Activated CD8-positive, alpha-beta T cell treated with anti-CD3 and anti-CD28 coated beads for 36 hours (primary cell): ENCODE measurements at regions not wholly inside any gene's neighbourhood (a gene's known extent, or its start where the extent isn't known, plus 50 kb on each side); places are given as distances from the start of the nearest gene placed in this dataset.

Experiments used
- ATAC-seq: fragments of 200-7000 bp; cut with Tn5 transposase; one replicate; pipeline ENCODE4 v1.10.0; 2021; ENCODE audit warnings: mild to moderate bottlenecking, moderate library complexity
- CTCF ChIA-PET: fragments of 350-600 bp; sonication (Branson Sonifier 250); formaldehyde crosslinking; loops from one replicate; lab custom pipeline; 2021; ENCODE audit warnings: antibody characterized with exemption; lab: Charles Lee
- POLR2A ChIA-PET: fragments of 350-600 bp; sonication (Branson Sonifier 250); formaldehyde crosslinking; loops from one replicate; lab custom pipeline; 2021; ENCODE audit warnings: antibody characterized with exemption; lab: Charles Lee
- DNase-seq: peaks from one replicate; pipeline ENCODE4 v3.0.0-alpha.2; 2020
- H3K27ac Mint-ChIP-seq: one replicate; pipeline ENCODE4 v1.8.0; 2021; ENCODE audit warnings: mild to moderate bottlenecking, mixed read lengths
- H3K27me3 Mint-ChIP-seq: one replicate; pipeline ENCODE4 v1.8.0; 2021; ENCODE audit warnings: mixed read lengths
- H3K36me3 Mint-ChIP-seq: one replicate; pipeline ENCODE4 v1.8.0; 2021; ENCODE audit warnings: low read depth, mixed read lengths
- H3K4me1 Mint-ChIP-seq: one replicate; pipeline ENCODE4 v1.8.0; 2021; ENCODE audit warnings: low read depth, mixed read lengths
- H3K4me3 Mint-ChIP-seq: one replicate; pipeline ENCODE4 v1.8.0; 2021; ENCODE audit warnings: mild to moderate bottlenecking, moderate library complexity, mixed read lengths
- H3K9me3 Mint-ChIP-seq: one replicate; pipeline ENCODE4 v1.8.0; 2021; ENCODE audit warnings: mixed read lengths
- CTCF ChIP-seq: fragments of 200-600 bp; IDR thresholded peaks from one replicate; pipeline ENCODE4 v1.8.0; 2022; ENCODE audit warnings: antibody characterized with exemption, mild to moderate bottlenecking
- intact Hi-C: fragments of 100-400 bp; cut with micrococcal nuclease; formaldehyde crosslinking; loops from one replicate; pipeline ENCODE4 v1.10.0; 2022

GRCh38 chr4:43983610-43984009, 465.0 kb downstream of the KCTD8 start:
- Mint-ChIP-seq H3K27me3 (no peaks in the 10 kb centered on the region), H3K4me3 (no peak overlapping the region), H3K36me3 (no peaks in the 10 kb centered on the region), H3K27ac (no peak overlapping the region), H3K4me1 (no peaks in the 10 kb centered on the region), H3K9me3 (peaks cover 2% of the 10 kb centered on the region)
- intact Hi-C loops, result no loop called here
- POLR2A ChIA-PET, result no interaction called here
- CTCF ChIA-PET, result no interaction called here
- DNase-seq (no peak), ATAC-seq (no peak)
- TF ChIP-seq CTCF, result no peak

- intact Hi-C loops, result no loop called here
- Mint-ChIP-seq H3K4me3 (no peak overlapping the region), H3K27ac (no peak overlapping the region), H3K4me1 (no peaks in the 10 kb centered on the region), H3K27me3 (no peaks in the 10 kb centered on the region), H3K9me3 (no peaks in the 10 kb centered on the region), H3K36me3 (no peaks in the 10 kb centered on the region)
- TF ChIP-seq CTCF, result no peak
- CTCF ChIA-PET, result no interaction called here
- DNase-seq (no peak), ATAC-seq (no peak)
- POLR2A ChIA-PET, result interaction anchor here (0.6 kb wide), 1 partner anchor 717 kb away, joined by 3 read pairs; no protein-coding TSS in a partner anchor
These were observed 461.2 kb downstream of the KCTD8 start for GRCh38 chr4:43987331-43987944.

DNA sequence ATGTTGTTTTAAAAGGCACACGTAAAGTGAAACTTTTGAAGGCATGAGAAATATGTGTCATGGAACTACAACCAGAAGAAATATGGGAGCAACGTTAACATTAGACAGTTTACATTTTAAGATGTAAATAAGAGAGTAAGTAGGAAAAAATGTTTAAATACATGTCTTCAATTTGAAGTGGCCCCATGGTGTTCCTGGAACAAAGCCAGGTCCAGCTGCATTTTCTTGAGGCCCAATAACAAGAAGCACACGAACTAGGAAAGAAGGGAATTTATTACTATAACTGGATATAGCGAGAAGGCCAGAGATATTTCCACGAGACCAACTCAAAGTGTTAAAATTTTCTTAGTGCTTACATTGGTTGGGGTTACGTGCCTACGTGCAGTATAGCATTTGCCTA, 458.1 kb downstream of the KCTD8 start:
- Mint-ChIP-seq H3K27me3 (no peaks in the 10 kb centered on the region), H3K36me3 (no peaks in the 10 kb centered on the region), H3K4me3 (no peak overlapping the region), H3K27ac (no peak overlapping the region), H3K9me3 (no peaks in the 10 kb centered on the region), H3K4me1 (no peaks in the 10 kb centered on the region)
- TF ChIP-seq CTCF, result no peak
- intact Hi-C loops, result no loop called here
- DNase-seq (no peak), ATAC-seq (no peak)
- ChIA-PET CTCF (no interaction called here), POLR2A (no interaction called here)

DNA sequence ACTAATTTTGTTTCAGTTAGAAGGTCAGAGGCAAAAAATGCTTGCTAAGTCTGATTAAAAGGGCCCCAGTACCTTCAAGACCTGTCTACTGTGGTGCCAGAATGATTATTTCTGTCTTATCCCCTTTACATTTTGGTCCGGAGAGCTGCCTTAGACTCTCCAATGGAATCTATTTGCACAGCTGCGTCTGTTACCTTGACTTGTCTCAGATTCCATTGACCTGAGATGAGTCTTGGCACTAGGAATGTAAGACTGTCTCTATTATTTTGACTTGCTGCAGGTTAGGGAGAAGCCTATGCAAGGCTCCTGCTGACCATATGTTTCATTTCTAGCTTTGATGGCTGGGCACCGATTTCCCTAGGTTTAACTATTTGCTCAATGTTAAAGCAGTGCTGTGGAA, 457.6 kb downstream of the KCTD8 start:
- TF ChIP-seq CTCF, result no peak
- Mint-ChIP-seq H3K27ac (no peak overlapping the region), H3K9me3 (no peaks in the 10 kb centered on the region), H3K4me1 (no peaks in the 10 kb centered on the region), H3K27me3 (no peaks in the 10 kb centered on the region), H3K36me3 (no peaks in the 10 kb centered on the region), H3K4me3 (no peak overlapping the region)
- no peak for ATAC-seq
- DNase-seq, result no peak
- ChIA-PET CTCF (no interaction called here), POLR2A (no interaction called here)
- intact Hi-C loops, result no loop called here

GRCh38 chr4:43992552-43992951, 456.1 kb downstream of the KCTD8 start:
- no peak overlapping the region for H3K27ac Mint-ChIP-seq
- ChIA-PET POLR2A (no interaction called here), CTCF (no interaction called here)
- DNase-seq (no peak), ATAC-seq (no peak)
- intact Hi-C loops, result no loop called here
- H3K4me1 Mint-ChIP-seq, result no peaks in the 10 kb centered on the region
- no peaks in the 10 kb centered on the region for H3K27me3 Mint-ChIP-seq
- no peak for TF ChIP-seq CTCF
- no peak overlapping the region for H3K4me3 Mint-ChIP-seq
- no peaks in the 10 kb centered on the region for H3K9me3 Mint-ChIP-seq
- H3K36me3 Mint-ChIP-seq, result no peaks in the 10 kb centered on the region
